ENCODE measurements at regions not wholly inside any gene's neighbourhood (a gene's known extent, or its start where the extent isn't known, plus 50 kb on each side); places are given as distances from the start of the nearest gene placed in this dataset.

DNA sequence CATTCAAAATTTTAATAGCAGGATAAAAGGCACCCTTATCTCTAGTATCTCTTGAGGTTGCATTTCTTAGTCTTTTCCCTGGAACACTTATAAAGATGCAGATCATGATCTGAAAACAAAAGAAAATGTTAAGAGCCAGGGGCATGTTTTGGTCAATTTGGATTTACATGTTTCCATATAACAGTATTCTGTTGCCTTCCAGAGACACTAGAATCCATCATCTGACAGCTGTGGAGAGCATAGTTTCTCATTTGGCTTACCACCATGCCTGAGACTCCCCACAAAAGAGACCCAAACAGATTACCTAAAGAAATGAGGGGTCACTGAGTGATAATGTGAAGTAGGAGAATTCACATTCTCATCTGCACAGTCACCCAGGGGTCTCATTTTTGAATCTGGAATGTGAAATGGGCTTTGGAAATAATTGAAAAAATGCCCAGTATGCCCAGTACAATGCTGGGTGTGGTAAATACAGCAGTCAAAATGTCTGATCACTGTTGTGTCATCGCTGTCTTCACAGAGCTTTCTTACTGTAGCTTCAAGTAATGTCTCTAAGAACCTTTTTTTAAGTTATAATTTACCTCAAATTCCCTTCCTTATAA lies 79.9 kb upstream of the ZBTB20 start:
- no CpG with 5 or more reads among the region's 1 CpG for WGBS, 2 experiments (ENCODE audit: extremely low coverage in 2 of 2, insufficient read length in 1 of 2)
- Histone ChIP-seq H2BK120ac (ENCODE audit: low read depth, low read length) (no peak overlapping the region), H3K36me3 (ENCODE audit: control insufficient read depth, insufficient read depth, low read length) (no peaks in the 10 kb centered on the region), H3K79me1 (ENCODE audit: low read depth in 1 of 2, low read length in 2 of 2) (no peaks in the 10 kb centered on the region), H3K4me3 (ENCODE audit: insufficient read depth, low read depth, low read length) (no peak overlapping the region), H4K8ac (ENCODE audit: low read depth in 2 of 2, low read length in 2 of 2) (no peak overlapping the region), H2BK15ac (ENCODE audit: low read depth, low read length) (no peak overlapping the region), H2AFZ (replicated peaks; ENCODE audit: low read length, poor library complexity) (no peak overlapping the region), H2BK20ac (ENCODE audit: low read depth, low read length) (no peak overlapping the region), H3K56ac (ENCODE audit: extremely low read depth, insufficient read depth, low read length) (no peak overlapping the region), H3K4me2 (ENCODE audit: low read depth, low read length) (no peak overlapping the region), H4K91ac (ENCODE audit: insufficient read depth, low read depth, low read length) (no peak overlapping the region), H3K4me1 (ENCODE audit: control insufficient read depth, insufficient read depth, low read length) (no peaks in the 10 kb centered on the region), H2AK9ac (replicated peaks; ENCODE audit: low read depth, low read length, poor library complexity) (no peak overlapping the region), H2AK5ac (ENCODE audit: low read depth, low read length) (no peak overlapping the region), H3K9ac (ENCODE audit: low read depth, low read length) (no peak overlapping the region), H3K27ac (ENCODE audit: insufficient read depth, low read length) (no peak overlapping the region), H3K23ac (ENCODE audit: low read depth, low read length) (no peak overlapping the region), H3K9me3 (ENCODE audit: control insufficient read depth, insufficient read depth, low read length) (no peaks in the 10 kb centered on the region), H3K4ac (ENCODE audit: low read depth, low read length) (no peak overlapping the region), H3K27me3 (ENCODE audit: control insufficient read depth, insufficient read depth, low read length) (no peaks in the 10 kb centered on the region), H2BK5ac (ENCODE audit: low read depth, low read length, poor library complexity, severe bottlenecking) (no peak overlapping the region), H4K5ac (ENCODE audit: low read depth, low read length) (no peak overlapping the region), H4K20me1 (ENCODE audit: insufficient read depth, low read length) (no peaks in the 10 kb centered on the region), H3K9me1 (ENCODE audit: insufficient read depth, low read length) (no peaks in the 10 kb centered on the region), H3K14ac (replicated peaks; ENCODE audit: low read depth, low read length) (no peak overlapping the region), H3K18ac (ENCODE audit: low read depth, low read length) (no peak overlapping the region)
- CTCF ChIA-PET: no interaction called here
- POLR2A ChIA-PET (ENCODE audit: unreplicated experiment): no interaction called here
- in situ Hi-C loops (cut with MboI; ENCODE audit: low sequenced_read_pairs): no loop called here
- dilution Hi-C loops (cut with HindIII; ENCODE audit: low sequenced_read_pairs, unreplicated experiment): no loop called here
- BruUV-seq (replicated peaks): no TSS peak
- intact Hi-C loops (cut with micrococcal nuclease): no loop called here
- DNase-seq (no peak), ATAC-seq (ENCODE audit: low read depth) (no peak)
- TF ChIP-seq RCOR1 (IDR thresholded peaks at IDR 0.05; ENCODE audit: insufficient replicate concordance, low read length) (no peak), MAZ (IDR thresholded peaks at IDR 0.05; ENCODE audit: borderline replicate concordance, low read depth, low read length) (no peak), SMC3 (IDR thresholded peaks at IDR 0.05; ENCODE audit: low read depth, low read length) (no peak), NFE2L2 (IDR thresholded peaks at IDR 0.05; ENCODE audit: low read depth, low read length) (no peak), BHLHE40 (IDR thresholded peaks at IDR 0.05; ENCODE audit: low read depth, low read length) (no peak), MXI1 (IDR thresholded peaks at IDR 0.05; ENCODE audit: borderline replicate concordance, low read depth, low read length) (no peak)
- TF ChIP-seq, protein P1, sequence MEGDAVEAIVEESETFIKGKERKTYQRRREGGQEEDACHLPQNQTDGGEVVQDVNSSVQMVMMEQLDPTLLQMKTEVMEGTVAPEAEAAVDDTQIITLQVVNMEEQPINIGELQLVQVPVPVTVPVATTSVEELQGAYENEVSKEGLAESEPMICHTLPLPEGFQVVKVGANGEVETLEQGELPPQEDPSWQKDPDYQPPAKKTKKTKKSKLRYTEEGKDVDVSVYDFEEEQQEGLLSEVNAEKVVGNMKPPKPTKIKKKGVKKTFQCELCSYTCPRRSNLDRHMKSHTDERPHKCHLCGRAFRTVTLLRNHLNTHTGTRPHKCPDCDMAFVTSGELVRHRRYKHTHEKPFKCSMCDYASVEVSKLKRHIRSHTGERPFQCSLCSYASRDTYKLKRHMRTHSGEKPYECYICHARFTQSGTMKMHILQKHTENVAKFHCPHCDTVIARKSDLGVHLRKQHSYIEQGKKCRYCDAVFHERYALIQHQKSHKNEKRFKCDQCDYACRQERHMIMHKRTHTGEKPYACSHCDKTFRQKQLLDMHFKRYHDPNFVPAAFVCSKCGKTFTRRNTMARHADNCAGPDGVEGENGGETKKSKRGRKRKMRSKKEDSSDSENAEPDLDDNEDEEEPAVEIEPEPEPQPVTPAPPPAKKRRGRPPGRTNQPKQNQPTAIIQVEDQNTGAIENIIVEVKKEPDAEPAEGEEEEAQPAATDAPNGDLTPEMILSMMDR (conservative IDR thresholded peaks at IDR 0.05; ENCODE audit: low read depth, low read length): no peak
- TF ChIP-seq, protein P2, sequence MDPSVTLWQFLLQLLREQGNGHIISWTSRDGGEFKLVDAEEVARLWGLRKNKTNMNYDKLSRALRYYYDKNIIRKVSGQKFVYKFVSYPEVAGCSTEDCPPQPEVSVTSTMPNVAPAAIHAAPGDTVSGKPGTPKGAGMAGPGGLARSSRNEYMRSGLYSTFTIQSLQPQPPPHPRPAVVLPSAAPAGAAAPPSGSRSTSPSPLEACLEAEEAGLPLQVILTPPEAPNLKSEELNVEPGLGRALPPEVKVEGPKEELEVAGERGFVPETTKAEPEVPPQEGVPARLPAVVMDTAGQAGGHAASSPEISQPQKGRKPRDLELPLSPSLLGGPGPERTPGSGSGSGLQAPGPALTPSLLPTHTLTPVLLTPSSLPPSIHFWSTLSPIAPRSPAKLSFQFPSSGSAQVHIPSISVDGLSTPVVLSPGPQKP (IDR thresholded peaks at IDR 0.05; ENCODE audit: borderline replicate concordance, low read depth, low read length): no peak
